ENCODE measurements at regions not wholly inside any gene's neighbourhood (a gene's known extent, or its start where the extent isn't known, plus 50 kb on each side); places are given as distances from the start of the nearest gene placed in this dataset.
A peak's percentile ranks its signal among the peaks of the same experiment; 100 is the strongest.

DNA sequence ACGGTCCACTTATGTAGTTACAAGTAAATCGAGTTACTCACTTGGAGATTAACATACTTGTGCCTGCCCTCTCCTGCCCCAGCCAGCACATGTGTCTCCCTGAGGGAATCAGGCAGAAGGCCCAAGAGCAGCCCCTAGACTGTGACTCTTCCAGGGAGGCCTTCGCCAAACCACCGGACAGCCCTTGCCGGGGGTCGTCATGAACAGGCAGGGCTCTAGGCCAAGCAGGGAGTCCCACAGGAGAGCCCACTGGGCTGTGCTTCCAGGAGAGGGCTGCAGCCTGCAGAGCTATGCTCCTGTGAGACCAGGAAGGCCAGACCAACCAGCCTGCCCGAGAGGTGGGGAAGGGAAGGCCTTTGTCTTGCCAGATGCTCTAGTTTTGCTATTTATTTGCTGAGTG is 283.3 kb downstream of the FOXO1 start:
- no peak for DNase-seq (ENCODE audit: low read depth)
- no peak overlapping the region for H3K4me3 ChIP-seq (ENCODE audit: low read depth, low read length)
- TF ChIP-seq CTCF (conservative IDR thresholded peaks at IDR 0.05; ENCODE audit: low read depth, low read length) = no peak

GRCh38 chr13:40383885-40384284 is 282.6 kb downstream of the FOXO1 start:
- DNase-seq (ENCODE audit: low read depth) = no peak
- TF ChIP-seq CTCF (conservative IDR thresholded peaks at IDR 0.05; ENCODE audit: low read depth, low read length) = no peak

GRCh38 chr13:40384976-40385857 is 281.2 kb downstream of the FOXO1 start:
- no peak overlapping the region for H3K4me3 ChIP-seq (ENCODE audit: low read depth, low read length)
- DNase-seq (ENCODE audit: low read depth) = no peak
- no peak for TF ChIP-seq CTCF (conservative IDR thresholded peaks at IDR 0.05; ENCODE audit: low read depth, low read length)

More at GRCh38 chr13:40383885-40384284, 282.6 kb downstream of the FOXO1 start:
- no peak overlapping the region for H3K4me3 ChIP-seq (ENCODE audit: low read depth, low read length)

- no peak for TF ChIP-seq CTCF (conservative IDR thresholded peaks at IDR 0.05; ENCODE audit: low read depth, low read length)
- DNase-seq (ENCODE audit: low read depth) = no peak
- no peak overlapping the region for H3K4me3 ChIP-seq (ENCODE audit: low read depth, low read length)
These were observed 280.6 kb downstream of the FOXO1 start for GRCh38 chr13:40385858-40386180.

GRCh38 chr13:40386586-40386985 is 279.9 kb downstream of the FOXO1 start:
- TF ChIP-seq CTCF (conservative IDR thresholded peaks at IDR 0.05; ENCODE audit: low read depth, low read length) = no peak
- no peak for DNase-seq (ENCODE audit: low read depth)
- H3K4me3 ChIP-seq (ENCODE audit: low read depth, low read length) = no peak overlapping the region

- H3K4me3 ChIP-seq (ENCODE audit: low read depth, low read length) = no peak overlapping the region
- DNase-seq (ENCODE audit: low read depth) = no peak
- no peak for TF ChIP-seq CTCF (conservative IDR thresholded peaks at IDR 0.05; ENCODE audit: low read depth, low read length)
These were observed 278.7 kb downstream of the FOXO1 start for GRCh38 chr13:40387775-40388174.

DNA sequence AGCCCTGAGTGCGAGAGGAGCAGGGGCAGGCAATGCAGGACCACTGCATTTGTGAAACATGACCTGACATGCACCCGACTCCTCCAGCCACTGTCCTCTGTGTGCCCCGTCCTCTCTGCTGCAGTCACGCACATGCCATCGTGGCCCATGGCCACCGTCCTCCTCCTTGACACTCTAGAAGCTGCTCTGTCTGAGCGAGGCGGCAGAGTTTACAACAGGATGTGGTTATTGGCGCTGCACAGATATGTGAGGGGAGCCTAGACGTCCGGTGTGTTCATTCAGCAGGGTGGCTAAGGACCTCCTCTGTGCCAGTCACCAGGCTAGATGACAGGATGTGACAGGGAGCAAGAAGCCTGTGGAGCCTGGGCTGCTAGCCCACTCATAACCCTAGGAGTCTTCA is 277.8 kb downstream of the FOXO1 start:
- DNase-seq (ENCODE audit: low read depth) = peak; percentile 47
- TF ChIP-seq CTCF (conservative IDR thresholded peaks at IDR 0.05; ENCODE audit: low read depth, low read length) = no peak
- H3K4me3 ChIP-seq (ENCODE audit: low read depth, low read length) = no peak overlapping the region

All from choroid plexus epithelial cell (primary cell).